HG03175 (cell line): ENCODE measurements at regions not wholly inside any gene's neighbourhood (a gene's known extent, or its start where the extent isn't known, plus 50 kb on each side); places are given as distances from the start of the nearest gene placed in this dataset.

ENCODE experiments used
- ATAC-seq: cut with Tn5 transposase; IDR thresholded peaks from one replicate; pipeline ENCODE4 v1.9.1; 2021; ENCODE audit warnings: mild to moderate bottlenecking, moderate library complexity; ENCODE audit not compliant: unreplicated experiment

- no peak for ATAC-seq
Measured at GRCh38 chr1:191865479-191865878, 292.8 kb upstream of the RGS18 start.

- ATAC-seq = no peak
Measured at GRCh38 chr1:191866155-191866554, 292.1 kb upstream of the RGS18 start.

DNA sequence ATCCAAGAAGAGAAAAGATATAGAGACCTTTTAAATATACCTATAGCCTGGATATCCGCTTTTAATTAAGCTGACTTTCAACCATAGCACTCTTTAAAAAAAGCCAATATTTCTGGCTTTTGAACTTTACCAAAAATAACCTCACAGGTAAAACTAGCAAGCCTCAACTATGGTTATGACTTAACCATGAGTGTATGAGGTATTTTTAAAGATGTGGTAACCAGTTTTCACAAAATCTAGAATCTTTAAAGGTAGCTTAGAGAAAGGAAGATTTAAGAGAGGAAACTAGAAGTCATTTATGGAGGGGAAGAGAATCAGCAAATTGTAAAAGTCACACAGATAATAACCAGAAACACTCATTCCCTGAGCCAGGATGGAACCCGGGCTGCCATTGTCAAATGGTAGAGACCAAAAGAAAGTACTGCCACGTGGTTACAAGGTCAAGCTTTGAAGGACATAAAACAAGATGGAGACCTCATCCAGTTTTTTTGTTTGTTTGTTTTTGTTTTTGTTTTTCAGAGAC, 288.4 kb upstream of the RGS18 start:
- ATAC-seq = no peak

DNA sequence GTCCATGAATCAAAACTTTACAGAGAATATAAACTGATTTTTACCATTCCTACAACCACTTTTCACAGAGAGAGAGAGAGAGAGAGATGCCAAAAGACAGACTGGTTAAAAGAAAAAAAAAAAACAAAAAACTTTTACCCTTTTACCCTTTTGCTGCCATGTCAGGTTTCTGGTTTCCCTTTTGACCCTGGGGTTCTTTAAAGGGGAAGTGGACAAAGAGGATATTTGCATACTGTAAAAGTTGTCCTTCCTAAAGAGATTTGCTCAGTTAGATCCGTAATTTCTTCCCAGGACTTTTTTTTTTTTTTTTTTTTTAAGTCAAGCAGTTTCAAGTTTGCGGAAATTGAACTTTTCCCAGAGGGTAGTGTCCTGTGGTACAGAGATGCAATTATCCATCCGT, 287.8 kb upstream of the RGS18 start:
- no peak for ATAC-seq

- no peak for ATAC-seq
Measured at GRCh38 chr1:191875994-191876393, 282.3 kb upstream of the RGS18 start.

DNA sequence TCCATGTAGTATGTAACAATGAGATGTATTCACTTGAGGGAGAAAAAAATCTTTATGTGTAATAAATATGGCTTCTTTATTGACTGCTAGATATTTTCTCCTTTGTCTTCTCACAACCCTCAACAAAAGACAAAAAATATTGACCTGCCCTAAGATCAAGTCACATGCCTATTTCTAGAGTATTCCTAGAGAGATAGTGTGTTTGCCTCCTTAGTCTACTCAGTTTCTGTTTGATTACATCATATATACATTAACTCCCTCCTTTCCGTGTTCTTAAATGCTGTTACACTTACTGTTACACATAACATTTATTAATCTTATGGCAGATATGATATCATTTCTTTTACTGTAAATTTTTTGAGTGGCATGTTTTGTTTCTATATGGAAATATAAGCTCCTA, 281.6 kb upstream of the RGS18 start:
- ATAC-seq = no peak

DNA sequence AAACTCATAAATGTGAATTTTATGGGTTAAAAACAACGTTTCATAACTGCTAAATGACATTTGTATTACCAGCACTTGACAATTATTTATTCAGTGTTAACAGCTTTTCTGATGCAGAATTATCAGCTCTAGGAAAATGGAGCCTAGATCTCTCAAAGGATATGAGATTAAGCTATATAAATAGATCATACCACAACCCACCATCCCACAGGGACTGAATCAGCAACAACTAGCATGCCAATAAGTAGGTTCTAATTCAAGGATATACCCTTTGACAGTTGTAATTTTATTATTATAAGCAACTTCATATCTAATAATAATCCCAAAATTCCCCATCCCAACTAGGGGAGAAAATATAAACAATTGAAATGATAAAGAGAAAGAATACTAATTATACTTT, 275.4 kb upstream of the RGS18 start:
- ATAC-seq = no peak

GRCh38 chr1:191886977-191887376, 271.3 kb upstream of the RGS18 start:
- no peak for ATAC-seq

DNA sequence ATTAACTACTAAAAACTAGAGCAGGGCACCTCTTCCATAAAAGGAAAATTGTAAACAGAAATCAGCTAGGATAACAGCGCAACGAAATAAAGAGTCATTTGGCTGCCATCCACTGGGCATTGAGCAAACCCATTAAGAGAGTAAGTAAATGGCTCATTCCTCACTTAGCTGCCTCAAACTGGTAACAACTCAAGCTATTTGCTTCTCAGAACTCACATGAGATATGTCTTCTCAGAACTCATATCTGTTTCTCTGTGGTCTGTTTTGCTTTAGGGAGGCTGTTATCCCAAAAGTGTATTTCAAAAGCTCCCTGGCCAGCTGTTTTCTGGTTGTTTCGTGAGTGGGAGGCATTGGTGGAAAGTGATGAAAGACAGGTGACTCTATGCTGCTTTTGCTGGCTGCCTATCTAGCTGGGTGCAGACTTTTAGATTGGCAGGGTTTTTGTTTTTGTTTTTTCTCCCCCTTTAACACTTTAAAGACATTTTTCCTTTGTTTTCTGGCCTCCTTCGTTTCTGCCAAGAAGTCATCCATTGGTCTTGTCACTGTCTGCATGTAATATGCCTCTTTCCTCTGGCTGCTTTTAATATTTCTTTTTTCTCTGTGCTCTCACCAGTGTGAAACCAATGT, 269.2 kb upstream of the RGS18 start:
- ATAC-seq = no peak

DNA sequence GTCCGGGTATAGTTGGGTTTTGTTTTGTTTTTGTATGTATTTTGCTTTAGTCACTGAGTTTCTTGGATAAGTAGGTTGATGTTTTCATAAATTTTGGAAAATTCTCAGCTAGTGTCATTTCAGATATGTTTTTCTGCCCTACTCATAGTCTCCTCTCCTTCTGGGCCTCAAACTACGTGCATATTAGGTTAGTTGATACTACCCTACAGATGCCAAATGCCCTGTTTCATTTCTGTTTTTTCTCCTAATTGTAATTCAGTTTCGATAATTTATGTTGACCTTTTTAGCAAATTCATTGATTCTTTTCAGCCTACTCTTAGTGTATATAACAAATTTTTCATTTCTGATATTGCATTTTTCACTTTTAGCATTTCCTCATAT, 268.6 kb upstream of the RGS18 start:
- no peak for ATAC-seq

DNA sequence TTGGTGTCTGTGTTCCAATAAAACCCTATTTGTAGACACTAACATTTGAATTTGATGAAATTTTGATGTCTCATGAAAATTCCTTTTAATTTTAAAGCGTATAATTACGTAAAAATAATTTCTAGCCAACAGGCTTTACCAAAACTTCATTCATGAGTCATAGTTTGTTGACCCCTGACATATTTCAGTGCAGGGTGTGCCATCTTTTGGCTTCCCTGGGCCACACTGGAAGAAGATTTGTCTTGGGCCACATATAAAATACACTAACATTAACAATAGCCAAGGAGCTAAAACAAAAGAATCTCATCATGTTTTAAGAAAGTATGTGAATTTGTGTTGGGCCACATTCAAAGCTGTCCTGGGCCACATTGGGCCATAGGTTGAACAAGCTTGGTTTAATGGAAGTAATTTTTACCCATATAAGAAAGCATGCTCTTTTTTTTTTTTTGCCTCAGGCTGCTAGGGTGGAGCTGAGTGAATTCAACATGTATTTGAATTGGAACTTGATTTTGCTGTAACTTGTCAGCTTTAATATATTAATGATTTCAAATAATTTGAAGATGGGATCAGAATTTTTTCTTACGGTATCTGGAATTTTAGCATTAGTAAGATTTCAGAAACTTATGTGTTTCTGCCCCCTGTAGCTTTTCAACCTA, 267.7 kb upstream of the RGS18 start:
- no peak for ATAC-seq

DNA sequence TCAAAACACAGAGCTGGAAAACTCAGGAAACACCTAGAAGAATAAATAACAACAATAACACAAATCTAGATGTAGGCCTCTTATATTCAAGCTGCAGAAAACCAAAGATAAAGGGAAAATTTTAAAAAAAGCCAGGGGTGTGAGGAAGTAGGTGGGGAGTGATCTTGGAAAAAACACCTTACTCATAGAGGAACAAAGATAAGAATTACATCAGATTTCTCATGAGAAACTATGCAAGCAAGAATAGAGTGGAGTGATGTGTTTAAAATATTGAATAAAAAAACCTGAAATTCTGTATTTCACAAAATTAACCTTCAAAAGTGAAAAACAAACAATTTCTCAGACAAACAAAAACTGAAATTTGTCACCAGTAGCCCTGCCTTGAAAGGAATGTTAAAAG, 265.5 kb upstream of the RGS18 start:
- no peak for ATAC-seq

- ATAC-seq = no peak
Measured at GRCh38 chr1:191895049-191895448, 263.2 kb upstream of the RGS18 start.

- no peak for ATAC-seq
Measured at GRCh38 chr1:191895462-191896058, 262.7 kb upstream of the RGS18 start.

DNA sequence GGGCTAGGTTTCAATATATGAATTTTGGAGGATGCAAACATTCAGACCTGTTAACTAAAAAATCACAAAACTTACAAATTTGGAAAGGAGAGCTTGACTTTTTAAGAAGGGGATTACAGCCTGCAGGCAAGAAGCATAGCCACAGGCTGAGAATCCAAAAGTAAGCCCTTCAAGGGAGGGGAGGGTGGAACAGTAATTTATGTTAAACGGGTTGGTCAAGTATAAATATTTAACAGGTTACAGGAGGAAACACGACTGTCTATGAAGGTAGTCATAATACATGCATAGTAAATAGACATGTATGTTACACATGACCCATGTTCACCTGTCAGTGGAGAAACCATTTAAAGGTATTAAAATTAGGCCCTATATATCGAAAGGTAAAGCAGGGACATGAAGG, 261.1 kb upstream of the RGS18 start:
- ATAC-seq = no peak

DNA sequence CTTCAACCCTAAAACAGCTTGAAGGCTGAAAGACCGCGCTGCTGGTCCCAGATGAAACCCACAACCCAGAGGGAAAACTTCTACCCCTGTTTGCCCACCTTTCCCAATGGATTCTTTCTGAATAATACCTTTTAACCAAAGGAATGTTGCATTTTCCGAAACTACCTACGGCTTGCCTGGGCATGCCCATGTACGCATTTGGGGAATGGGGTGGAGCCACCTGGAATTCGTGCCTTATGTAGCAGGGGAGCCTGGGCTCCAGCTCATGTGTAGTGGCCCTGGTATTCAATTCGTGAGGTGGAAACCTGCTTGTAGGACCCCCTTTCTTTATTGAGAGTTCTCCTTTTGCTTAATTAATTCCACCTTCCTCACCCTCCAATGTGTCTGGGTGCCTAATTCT, 256.6 kb upstream of the RGS18 start:
- ATAC-seq = no peak

DNA sequence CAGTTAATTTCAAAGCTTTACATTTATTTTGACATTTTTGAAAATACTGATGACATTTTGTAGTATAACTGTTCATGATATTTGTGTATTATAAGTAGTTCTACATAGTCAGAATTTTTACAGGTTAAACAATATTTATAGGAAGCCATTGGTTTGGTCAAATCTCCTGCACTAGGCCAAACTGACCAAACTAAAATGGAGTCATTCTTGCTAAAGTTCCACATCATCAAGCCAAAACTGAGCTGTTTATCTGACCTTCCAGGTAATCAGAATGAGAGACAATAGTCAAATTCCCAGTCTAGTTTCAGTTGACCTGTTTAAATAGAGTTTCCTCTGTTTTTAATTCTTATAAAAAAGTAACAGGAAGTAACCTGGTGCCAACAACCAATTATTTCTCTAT, 253.3 kb upstream of the RGS18 start:
- ATAC-seq = no peak

DNA sequence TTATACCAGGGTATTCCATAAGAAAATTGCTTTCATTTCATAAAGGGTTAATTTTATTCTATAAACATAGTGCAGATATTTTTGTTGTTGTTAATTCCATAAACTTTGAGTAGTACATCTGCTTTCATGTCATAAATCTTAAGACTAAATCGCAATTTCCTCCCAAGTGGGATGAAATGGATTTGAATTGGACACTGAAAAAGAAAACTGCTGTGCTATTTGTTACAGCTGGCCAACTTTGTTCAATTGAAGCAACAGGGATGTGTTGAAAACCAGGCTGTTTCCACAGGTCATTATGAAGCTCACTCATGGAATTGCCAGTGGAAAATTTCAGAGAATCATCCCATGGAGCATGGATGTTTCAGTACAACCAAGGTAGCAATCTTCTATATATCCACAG, 252.5 kb upstream of the RGS18 start:
- no peak for ATAC-seq

DNA sequence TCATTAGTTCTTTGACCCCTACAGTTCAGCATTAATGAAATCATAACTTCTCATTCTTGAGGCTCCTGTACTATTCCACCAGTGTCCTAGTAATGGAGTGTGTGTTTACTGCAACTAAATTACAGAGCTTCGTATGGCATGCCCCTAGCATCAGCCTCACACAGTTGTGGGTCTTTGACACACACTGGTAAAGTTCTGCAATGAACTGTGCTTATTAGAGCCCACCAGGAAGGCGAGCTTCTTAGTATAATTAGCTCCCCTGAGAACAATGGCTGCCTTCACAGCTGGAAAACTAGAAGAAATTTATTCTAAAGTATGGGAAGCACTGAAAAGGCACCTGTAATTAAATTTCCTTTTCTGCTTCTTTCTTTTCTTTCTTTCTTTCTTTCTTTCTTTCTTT, 251.1 kb upstream of the RGS18 start:
- ATAC-seq = no peak

- no peak for ATAC-seq
Measured at GRCh38 chr1:191910245-191910644, 248.0 kb upstream of the RGS18 start.

- peak; percentile 84 for ATAC-seq
Measured at GRCh38 chr1:191912517-191912916, 245.7 kb upstream of the RGS18 start.

GRCh38 chr1:191913260-191913977, 244.8 kb upstream of the RGS18 start:
- no peak for ATAC-seq
